Osteocyte (in vitro differentiated cells): ENCODE measurements at regions not wholly inside any gene's neighbourhood (a gene's known extent, or its start where the extent isn't known, plus 50 kb on each side); places are given as distances from the start of the nearest gene placed in this dataset.

Experiments
- DNase-seq: peaks from one replicate; pipeline ENCODE4 v3.0.0; 2021; ENCODE audit warnings: mixed read lengths; ENCODE audit not compliant: unreplicated experiment; ENCODE audit errors: extremely low spot score
- H3K27ac Mint-ChIP-seq: one replicate; pipeline ENCODE4 v1.8.0; 2021; ENCODE audit warnings: mild to moderate bottlenecking, mixed read lengths; ENCODE audit not compliant: unreplicated experiment
- H3K27me3 Mint-ChIP-seq: one replicate; pipeline ENCODE4 v1.8.0; 2021; ENCODE audit warnings: mixed read lengths; ENCODE audit not compliant: unreplicated experiment
- H3K36me3 Mint-ChIP-seq: one replicate; pipeline ENCODE4 v1.8.0; 2021; ENCODE audit warnings: mixed read lengths; ENCODE audit not compliant: unreplicated experiment
- H3K4me1 Mint-ChIP-seq: one replicate; pipeline ENCODE4 v1.8.0; 2021; ENCODE audit warnings: mixed read lengths; ENCODE audit not compliant: unreplicated experiment
- H3K4me3 Mint-ChIP-seq: one replicate; pipeline ENCODE4 v1.8.0; 2021; ENCODE audit warnings: mild to moderate bottlenecking, moderate library complexity, mixed read lengths; ENCODE audit not compliant: unreplicated experiment
- H3K9me3 Mint-ChIP-seq: one replicate; pipeline ENCODE4 v1.8.0; 2021; ENCODE audit warnings: mixed read lengths; ENCODE audit not compliant: unreplicated experiment
- CTCF ChIP-seq: fragments of 200-600 bp; sonication (generic); IDR thresholded peaks from 2 replicates; pipeline ENCODE4 v1.5.0; 2021; ENCODE audit warnings: antibody characterized with exemption, mild to moderate bottlenecking, moderate library complexity

GRCh38 chr2:219752726-219753125 is 125.3 kb downstream of the SLC4A3 start:
- Mint-ChIP-seq H3K4me1 (no peaks in the 10 kb centered on the region), H3K36me3 (no peaks in the 10 kb centered on the region), H3K27me3 (peaks cover 15% of the 10 kb centered on the region), H3K9me3 (no peaks in the 10 kb centered on the region), H3K4me3 (no peak overlapping the region), H3K27ac (no peak overlapping the region)
- TF ChIP-seq CTCF, result no peak
- DNase-seq, result no peak

GRCh38 chr2:219758907-219759680 is 131.7 kb downstream of the SLC4A3 start:
- no peak overlapping the region for H3K4me3 Mint-ChIP-seq
- H3K36me3 Mint-ChIP-seq, result no peaks in the 10 kb centered on the region
- H3K4me1 Mint-ChIP-seq, result no peaks in the 10 kb centered on the region

GRCh38 chr2:219759801-219760200 is 132.4 kb downstream of the SLC4A3 start:
- Mint-ChIP-seq H3K36me3 (no peaks in the 10 kb centered on the region), H3K9me3 (no peaks in the 10 kb centered on the region), H3K27me3 (peaks cover 42% of the 10 kb centered on the region), H3K4me1 (no peaks in the 10 kb centered on the region), H3K27ac (no peak overlapping the region), H3K4me3 (no peak overlapping the region)
- TF ChIP-seq CTCF, result no peak
- DNase-seq, result no peak

More at GRCh38 chr2:219758907-219759680, 131.7 kb downstream of the SLC4A3 start:
- no peak for DNase-seq
- no peaks in the 10 kb centered on the region for H3K9me3 Mint-ChIP-seq
- no peak for TF ChIP-seq CTCF
- H3K27me3 Mint-ChIP-seq, result peaks cover 41% of the 10 kb centered on the region
- no peak overlapping the region for H3K27ac Mint-ChIP-seq

GRCh38 chr2:219765231-219765911 is 137.9 kb downstream of the SLC4A3 start:
- TF ChIP-seq CTCF, result no peak
- Mint-ChIP-seq H3K27me3 (peaks cover 21% of the 10 kb centered on the region), H3K36me3 (no peaks in the 10 kb centered on the region), H3K9me3 (no peaks in the 10 kb centered on the region), H3K4me1 (no peaks in the 10 kb centered on the region), H3K4me3 (no peak overlapping the region), H3K27ac (no peak overlapping the region)
- no peak for DNase-seq

GRCh38 chr2:219766658-219767057 is 139.2 kb downstream of the SLC4A3 start:
- Mint-ChIP-seq H3K9me3 (no peaks in the 10 kb centered on the region), H3K27ac (no peak overlapping the region), H3K27me3 (peaks cover 13% of the 10 kb centered on the region)

More at GRCh38 chr2:219766658-219767057, 139.2 kb downstream of the SLC4A3 start:
- no peak for TF ChIP-seq CTCF
- no peaks in the 10 kb centered on the region for H3K36me3 Mint-ChIP-seq
- no peak for DNase-seq
- H3K4me1 Mint-ChIP-seq, result no peaks in the 10 kb centered on the region
- H3K4me3 Mint-ChIP-seq, result no peak overlapping the region
